Gastrocnemius medialis (tissue), 4 donors: ENCODE measurements at regions not wholly inside any gene's neighbourhood (a gene's known extent, or its start where the extent isn't known, plus 50 kb on each side); places are given as distances from the start of the nearest gene placed in this dataset.

Experiments
- POLR2A ChIP-seq, 2 donors: fragments of 450-650 bp; IDR thresholded peaks; one replicate each; pipeline ENCODE4 v1.6.1; 2017; ENCODE audit warnings: antibody characterized with exemption in 2 of 2, mild to moderate bottlenecking in 2 of 2, moderate library complexity in 2 of 2
- TF ChIP-seq, protein P1 (sequence below), 5 experiments: fragments of 450-650 bp in 3 of 5; fragments of 200-600 bp in 2 of 5; sonication (generic) in 2 of 5; IDR thresholded peaks in 4 of 5; conservative IDR thresholded peaks in 1 of 5; 1 replicate in 4 of 5; 2 replicates in 1 of 5; pipeline ENCODE4 v1.5.1; 2016 to 2019; ENCODE audit warnings: antibody characterized with exemption in 5 of 5, mild to moderate bottlenecking in 3 of 5, moderate library complexity in 3 of 5

DNA sequence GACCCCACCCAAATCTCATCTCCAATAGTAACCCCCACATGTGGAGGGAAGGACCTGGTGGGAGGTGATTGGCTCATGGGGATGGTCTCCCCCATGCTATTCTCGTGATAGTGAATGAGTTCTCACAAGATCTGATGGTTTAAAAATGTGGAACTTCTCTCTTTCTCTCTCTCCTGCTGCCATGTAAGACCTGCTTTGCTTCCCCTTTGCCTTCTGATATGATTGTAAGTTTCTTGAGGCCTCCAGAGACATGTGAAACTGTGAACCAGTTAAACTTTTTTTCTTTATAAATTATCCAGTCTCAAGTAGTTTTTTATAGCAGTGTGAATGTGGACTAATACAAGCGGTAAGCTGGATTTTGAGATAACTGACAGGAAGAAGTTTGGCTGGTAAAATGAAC, 60.3 kb upstream of the MBNL1 start:
- TF ChIP-seq, protein P1, sequence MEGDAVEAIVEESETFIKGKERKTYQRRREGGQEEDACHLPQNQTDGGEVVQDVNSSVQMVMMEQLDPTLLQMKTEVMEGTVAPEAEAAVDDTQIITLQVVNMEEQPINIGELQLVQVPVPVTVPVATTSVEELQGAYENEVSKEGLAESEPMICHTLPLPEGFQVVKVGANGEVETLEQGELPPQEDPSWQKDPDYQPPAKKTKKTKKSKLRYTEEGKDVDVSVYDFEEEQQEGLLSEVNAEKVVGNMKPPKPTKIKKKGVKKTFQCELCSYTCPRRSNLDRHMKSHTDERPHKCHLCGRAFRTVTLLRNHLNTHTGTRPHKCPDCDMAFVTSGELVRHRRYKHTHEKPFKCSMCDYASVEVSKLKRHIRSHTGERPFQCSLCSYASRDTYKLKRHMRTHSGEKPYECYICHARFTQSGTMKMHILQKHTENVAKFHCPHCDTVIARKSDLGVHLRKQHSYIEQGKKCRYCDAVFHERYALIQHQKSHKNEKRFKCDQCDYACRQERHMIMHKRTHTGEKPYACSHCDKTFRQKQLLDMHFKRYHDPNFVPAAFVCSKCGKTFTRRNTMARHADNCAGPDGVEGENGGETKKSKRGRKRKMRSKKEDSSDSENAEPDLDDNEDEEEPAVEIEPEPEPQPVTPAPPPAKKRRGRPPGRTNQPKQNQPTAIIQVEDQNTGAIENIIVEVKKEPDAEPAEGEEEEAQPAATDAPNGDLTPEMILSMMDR (IDR thresholded peaks at IDR 0.05 in 4 of 5, conservative IDR thresholded peaks at IDR 0.05 in 1 of 5): no peak
- no peak for TF ChIP-seq POLR2A (IDR thresholded peaks at IDR 0.05)
